ENCODE measurements at regions not wholly inside any gene's neighbourhood (a gene's known extent, or its start where the extent isn't known, plus 50 kb on each side); places are given as distances from the start of the nearest gene placed in this dataset.

GRCh38 chr10:36373424-36374096 lies 731.5 kb upstream of the FZD8 start:
- TF ChIP-seq SUZ12 (IDR thresholded peaks at IDR 0.05; ENCODE audit: extremely low read depth, insufficient read depth, insufficient read length) (no peak), YY1 (IDR thresholded peaks at IDR 0.05; ENCODE audit: insufficient read depth, insufficient read length) (no peak)

All from NT2/D1 (cell line).